Bronchial epithelial cell (primary cell): ENCODE measurements at regions not wholly inside any gene's neighbourhood (a gene's known extent, or its start where the extent isn't known, plus 50 kb on each side); places are given as distances from the start of the nearest gene placed in this dataset.
A peak's percentile ranks its signal among the peaks of the same experiment; 100 is the strongest.

Experiments used
- DNase-seq: peaks from one replicate; pipeline ENCODE4 v3.0.0-alpha.2; 2010; ENCODE audit warnings: low read depth
- FAIRE-seq: peaks from 2 replicates; lab custom pipeline; 2011; peaks lifted over from hg19 to GRCh38; lab: Jason Lieb, UNC
- H3K27me3 ChIP-seq: 2 replicates; pipeline ENCODE4 v1.5.1; 2011; ENCODE audit warnings: low read length; ENCODE audit not compliant: control insufficient read depth, insufficient read depth
- H3K36me3 ChIP-seq: 2 replicates; pipeline ENCODE4 v1.5.1; 2011; ENCODE audit warnings: low read length; ENCODE audit not compliant: control insufficient read depth, insufficient read depth
- H3K4me3 ChIP-seq: 2 replicates; pipeline ENCODE4 v1.5.1; 2011; ENCODE audit warnings: mild to moderate bottlenecking, low read depth, low read length, control low read depth
- CTCF ChIP-seq: IDR thresholded peaks from 2 replicates; pipeline ENCODE4 v1.5.1; 2011; ENCODE audit warnings: mild to moderate bottlenecking, moderate library complexity, low read length, control low read depth, inconsistent platforms; ENCODE audit not compliant: insufficient read depth, severe bottlenecking

DNA sequence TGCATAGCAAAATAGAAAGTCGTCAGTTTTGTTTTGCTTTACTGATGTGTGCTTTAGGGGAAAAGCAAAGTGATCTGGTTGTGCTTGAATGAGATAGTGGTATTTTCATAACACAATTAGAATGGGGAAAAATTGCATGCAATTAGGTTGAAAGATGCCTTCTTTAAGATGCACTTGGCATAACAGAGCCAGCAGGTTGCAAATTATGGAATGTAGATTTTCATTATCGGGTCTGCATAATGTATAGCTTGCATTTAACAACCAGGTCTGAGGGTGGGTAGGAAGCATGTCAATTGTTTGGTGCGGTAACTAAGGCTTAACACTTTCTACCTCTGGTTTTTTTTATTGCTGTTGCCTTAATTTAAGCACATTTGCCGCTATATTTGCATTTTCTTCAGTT, 370.7 kb upstream of the MCTP2 start:
- DNase-seq (no peak), FAIRE-seq (no peak)
- Histone ChIP-seq H3K4me3 (no peak overlapping the region), H3K27me3 (no peaks in the 10 kb centered on the region), H3K36me3 (no peaks in the 10 kb centered on the region)
- no peak for TF ChIP-seq CTCF

DNA sequence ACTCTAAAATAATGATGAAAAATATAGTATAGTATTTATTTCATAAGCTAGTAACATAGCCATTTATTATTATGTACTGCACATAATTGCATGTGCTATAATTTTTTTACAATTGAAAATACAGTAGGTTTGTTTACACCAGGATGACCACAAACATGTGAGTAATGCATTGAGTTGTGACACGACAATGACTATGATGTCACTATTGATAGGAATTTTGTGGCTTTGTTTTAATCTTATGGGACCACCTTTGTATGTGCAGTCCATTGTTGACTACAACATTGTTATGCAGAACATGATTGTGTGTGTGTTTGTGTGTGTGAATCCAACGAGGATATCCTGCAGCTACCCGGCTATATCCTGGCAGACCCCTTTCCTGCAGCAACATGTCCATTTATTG, 372.2 kb upstream of the MCTP2 start:
- Histone ChIP-seq H3K36me3 (no peaks in the 10 kb centered on the region), H3K27me3 (no peaks in the 10 kb centered on the region), H3K4me3 (no peak overlapping the region)
- TF ChIP-seq CTCF: no peak
- FAIRE-seq (no peak), DNase-seq (no peak)

- Histone ChIP-seq H3K27me3 (no peaks in the 10 kb centered on the region), H3K4me3 (no peak overlapping the region), H3K36me3 (no peaks in the 10 kb centered on the region)
- DNase-seq (no peak), FAIRE-seq (no peak)
- TF ChIP-seq CTCF: no peak
Observed at GRCh38 chr15:93855181-93855826, 376.1 kb upstream of the MCTP2 start.

- TF ChIP-seq CTCF: no peak
- no peaks in the 10 kb centered on the region for H3K36me3 ChIP-seq
- H3K4me3 ChIP-seq: no peak overlapping the region
- FAIRE-seq: no peak
- no peaks in the 10 kb centered on the region for H3K27me3 ChIP-seq
- no peak for DNase-seq
Observed at GRCh38 chr15:93854088-93854487, 377.3 kb upstream of the MCTP2 start.

DNA sequence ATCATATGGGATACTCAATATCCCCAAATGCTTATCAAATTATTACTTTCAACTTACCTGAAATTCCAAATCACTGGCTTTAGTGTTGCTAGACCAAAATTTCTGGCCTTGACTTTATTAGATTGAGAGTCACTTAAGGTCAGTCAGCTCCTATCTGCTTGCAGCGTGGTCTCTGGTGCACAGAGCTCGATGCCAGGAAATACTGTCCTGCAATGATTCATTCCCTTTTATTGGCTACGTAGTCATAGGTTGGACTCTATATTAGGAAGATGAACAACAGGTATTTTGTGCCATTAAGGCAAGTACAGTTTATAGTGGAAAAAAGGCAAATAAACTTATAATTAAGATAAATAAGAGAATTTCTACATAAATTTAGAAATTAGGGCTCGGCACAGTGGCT, 378.6 kb upstream of the MCTP2 start:
- TF ChIP-seq CTCF: no peak
- Histone ChIP-seq H3K27me3 (no peaks in the 10 kb centered on the region), H3K4me3 (no peak overlapping the region), H3K36me3 (no peaks in the 10 kb centered on the region)
- FAIRE-seq (no peak), DNase-seq (peak; percentile 64)

- Histone ChIP-seq H3K27me3 (no peaks in the 10 kb centered on the region), H3K4me3 (no peak overlapping the region), H3K36me3 (no peaks in the 10 kb centered on the region)
- TF ChIP-seq CTCF: no peak
- DNase-seq: no peak
- FAIRE-seq: no peak
Observed at GRCh38 chr15:93848490-93848889, 382.9 kb upstream of the MCTP2 start.
